Prostate gland (tissue), 2 donors: ENCODE measurements at regions not wholly inside any gene's neighbourhood (a gene's known extent, or its start where the extent isn't known, plus 50 kb on each side); places are given as distances from the start of the nearest gene placed in this dataset.

Experiments
- POLR2A ChIP-seq: fragments of 450-650 bp; IDR thresholded peaks from one replicate; pipeline ENCODE4 v1.6.1; 2016; ENCODE audit warnings: antibody characterized with exemption, mild to moderate bottlenecking
- POLR2AphosphoS5 ChIP-seq: sonication (generic); formaldehyde crosslinking; IDR thresholded peaks from one replicate; pipeline ENCODE4 v1.6.1; 2017; ENCODE audit warnings: antibody characterized with exemption
- TF ChIP-seq, protein P1 (sequence below), 4 experiments: fragments of 200-600 bp in 2 of 4; fragments of 450-650 bp in 2 of 4; sonication (generic) in 2 of 4; IDR thresholded peaks; 1 replicate in 3 of 4; 2 replicates in 1 of 4; pipeline ENCODE4 v1.5.1; 2016 to 2019; ENCODE audit warnings: antibody characterized with exemption in 4 of 4, mild to moderate bottlenecking in 2 of 4, moderate library complexity in 2 of 4

DNA sequence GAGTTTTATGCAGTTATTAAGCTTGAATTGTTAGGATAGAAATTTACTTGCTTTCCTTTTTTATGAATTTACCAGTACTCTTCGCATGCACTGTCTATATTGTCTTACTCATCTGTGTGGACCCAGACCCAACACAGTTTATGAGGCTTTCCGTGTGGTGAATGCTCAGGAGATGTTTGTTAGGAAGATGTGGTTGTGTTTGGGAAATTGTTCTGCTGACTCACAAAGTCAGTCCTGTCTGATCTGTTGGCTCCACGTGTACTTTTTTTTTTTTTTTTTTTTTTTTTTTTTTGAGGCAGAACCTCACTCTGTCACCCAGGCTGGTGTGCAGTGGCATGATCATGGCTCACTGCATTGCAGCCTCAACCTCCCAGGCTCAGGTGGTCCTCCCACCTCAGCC is 532.5 kb downstream of the LMO7 start:
- TF ChIP-seq, protein P1, sequence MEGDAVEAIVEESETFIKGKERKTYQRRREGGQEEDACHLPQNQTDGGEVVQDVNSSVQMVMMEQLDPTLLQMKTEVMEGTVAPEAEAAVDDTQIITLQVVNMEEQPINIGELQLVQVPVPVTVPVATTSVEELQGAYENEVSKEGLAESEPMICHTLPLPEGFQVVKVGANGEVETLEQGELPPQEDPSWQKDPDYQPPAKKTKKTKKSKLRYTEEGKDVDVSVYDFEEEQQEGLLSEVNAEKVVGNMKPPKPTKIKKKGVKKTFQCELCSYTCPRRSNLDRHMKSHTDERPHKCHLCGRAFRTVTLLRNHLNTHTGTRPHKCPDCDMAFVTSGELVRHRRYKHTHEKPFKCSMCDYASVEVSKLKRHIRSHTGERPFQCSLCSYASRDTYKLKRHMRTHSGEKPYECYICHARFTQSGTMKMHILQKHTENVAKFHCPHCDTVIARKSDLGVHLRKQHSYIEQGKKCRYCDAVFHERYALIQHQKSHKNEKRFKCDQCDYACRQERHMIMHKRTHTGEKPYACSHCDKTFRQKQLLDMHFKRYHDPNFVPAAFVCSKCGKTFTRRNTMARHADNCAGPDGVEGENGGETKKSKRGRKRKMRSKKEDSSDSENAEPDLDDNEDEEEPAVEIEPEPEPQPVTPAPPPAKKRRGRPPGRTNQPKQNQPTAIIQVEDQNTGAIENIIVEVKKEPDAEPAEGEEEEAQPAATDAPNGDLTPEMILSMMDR (IDR thresholded peaks at IDR 0.05): no peak
- TF ChIP-seq POLR2AphosphoS5 (no peak), POLR2A (no peak)
